Central memory CD8-positive, alpha-beta T cell (primary cell): ENCODE measurements at regions not wholly inside any gene's neighbourhood (a gene's known extent, or its start where the extent isn't known, plus 50 kb on each side); places are given as distances from the start of the nearest gene placed in this dataset.
A peak's percentile ranks its signal among the peaks of the same experiment; 100 is the strongest.

ENCODE experiments used
- ATAC-seq: fragments of 150-1000 bp; cut with Tn5 transposase; replicated peaks from 2 replicates; pipeline ENCODE4 v1.10.0; 2022; ENCODE audit warnings: mild to moderate bottlenecking, moderate FRiP score, moderate number of reproducible peaks; ENCODE audit not compliant: poor library complexity, severe bottlenecking; ENCODE audit errors: extremely low read depth
- DNase-seq, 2 donors: peaks; one replicate each; pipeline ENCODE4 v3.0.0; 2021; ENCODE audit warnings: low spot score in 2 of 2
- H3K27ac Mint-ChIP-seq: one replicate; pipeline ENCODE4 v1.8.0; 2022; ENCODE audit warnings: low read depth, mild to moderate bottlenecking, moderate library complexity, mixed read lengths
- H3K27me3 Mint-ChIP-seq: one replicate; pipeline ENCODE4 v1.8.0; 2022; ENCODE audit warnings: mixed read lengths
- H3K36me3 Mint-ChIP-seq: one replicate; pipeline ENCODE4 v1.8.0; 2022; ENCODE audit warnings: mild to moderate bottlenecking, moderate library complexity, mixed read lengths; ENCODE audit not compliant: insufficient read depth
- H3K4me1 Mint-ChIP-seq: one replicate; pipeline ENCODE4 v1.8.0; 2022; ENCODE audit warnings: mixed read lengths
- H3K4me3 Mint-ChIP-seq: one replicate; pipeline ENCODE4 v1.8.0; 2022; ENCODE audit warnings: mild to moderate bottlenecking, moderate library complexity, mixed read lengths
- H3K9me3 Mint-ChIP-seq: one replicate; pipeline ENCODE4 v1.8.0; 2022; ENCODE audit warnings: mixed read lengths

- DNase-seq (no peak), ATAC-seq (no peak)
- H3K36me3 Mint-ChIP-seq: no peaks in the 10 kb centered on the region
- H3K9me3 Mint-ChIP-seq: no peaks in the 10 kb centered on the region
- no peak overlapping the region for H3K27ac Mint-ChIP-seq
- peaks cover 37% of the 10 kb centered on the region for H3K27me3 Mint-ChIP-seq
- no peak overlapping the region for H3K4me3 Mint-ChIP-seq
- no peaks in the 10 kb centered on the region for H3K4me1 Mint-ChIP-seq
Observed at GRCh38 chr6:41459738-41460137, 86.4 kb upstream of the FOXP4 start.

DNA sequence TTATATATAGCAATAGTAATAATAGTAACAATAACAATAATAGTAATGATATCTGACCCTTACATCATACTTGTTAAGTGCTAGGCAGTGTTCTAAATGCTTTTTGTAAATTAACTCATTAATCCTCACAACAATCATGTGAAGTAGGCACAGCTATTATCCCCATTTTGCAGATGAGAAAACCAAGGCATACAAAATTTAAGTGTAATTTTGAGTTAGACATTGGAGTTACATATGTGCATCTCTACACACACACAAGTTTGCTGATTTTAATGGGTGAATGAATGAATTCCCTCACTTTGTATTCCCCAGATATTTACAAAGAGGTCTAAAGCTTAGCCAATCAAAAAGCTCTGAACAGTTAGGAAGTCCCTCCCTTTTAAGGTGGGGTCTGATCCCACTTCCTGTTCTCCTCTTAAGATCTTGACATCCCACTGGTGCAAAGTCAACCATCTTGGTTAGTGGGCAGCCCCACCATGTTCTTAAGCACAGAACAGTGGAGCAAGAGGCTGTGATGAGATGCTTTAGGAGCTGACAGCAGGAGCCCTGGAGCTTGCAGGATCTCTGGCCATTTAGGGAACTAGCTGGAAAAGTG is 85.3 kb upstream of the FOXP4 start:
- ATAC-seq: no peak
- Mint-ChIP-seq H3K27me3 (peaks cover 48% of the 10 kb centered on the region), H3K4me3 (no peak overlapping the region), H3K27ac (no peak overlapping the region), H3K9me3 (no peaks in the 10 kb centered on the region), H3K4me1 (no peaks in the 10 kb centered on the region), H3K36me3 (no peaks in the 10 kb centered on the region)
- DNase-seq: no peak

GRCh38 chr6:41462033-41462432 is 84.1 kb upstream of the FOXP4 start:
- Mint-ChIP-seq H3K9me3 (no peaks in the 10 kb centered on the region), H3K27ac (no peak overlapping the region), H3K27me3 (peaks cover 60% of the 10 kb centered on the region), H3K4me3 (no peak overlapping the region), H3K36me3 (no peaks in the 10 kb centered on the region), H3K4me1 (no peaks in the 10 kb centered on the region)
- no peak for ATAC-seq
- DNase-seq: no peak

GRCh38 chr6:41463062-41463930 is 82.9 kb upstream of the FOXP4 start:
- Mint-ChIP-seq H3K36me3 (no peaks in the 10 kb centered on the region), H3K27me3 (peaks cover 68% of the 10 kb centered on the region), H3K9me3 (no peaks in the 10 kb centered on the region), H3K4me3 (no peak overlapping the region), H3K27ac (no peak overlapping the region), H3K4me1 (no peaks in the 10 kb centered on the region)
- ATAC-seq: no peak
- no peak for DNase-seq

DNA sequence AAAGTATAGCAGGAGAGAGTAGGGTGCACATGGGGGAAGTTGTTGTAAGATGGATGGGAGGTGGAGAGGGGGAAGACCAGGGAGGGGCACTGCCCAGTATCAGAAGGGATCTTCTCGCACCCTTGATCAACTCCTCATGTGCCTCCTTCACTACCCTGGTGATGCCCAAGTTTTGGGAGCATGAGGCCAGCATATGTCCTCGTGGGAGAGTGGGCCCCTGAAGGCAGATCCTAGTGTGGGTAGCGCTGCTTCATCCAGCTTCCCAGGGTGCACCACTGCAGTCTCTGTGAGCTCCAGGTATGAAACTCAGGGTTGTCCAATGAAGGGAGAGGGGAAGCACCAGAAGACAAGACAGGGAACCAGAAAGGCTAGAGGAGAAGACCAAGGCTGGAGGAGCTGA is 82.2 kb upstream of the FOXP4 start:
- H3K36me3 Mint-ChIP-seq: no peaks in the 10 kb centered on the region
- H3K27me3 Mint-ChIP-seq: peaks cover 70% of the 10 kb centered on the region
- peaks cover 4% of the 10 kb centered on the region for H3K4me1 Mint-ChIP-seq
- no peak overlapping the region for H3K27ac Mint-ChIP-seq
- no peak overlapping the region for H3K4me3 Mint-ChIP-seq
- no peak for ATAC-seq
- no peaks in the 10 kb centered on the region for H3K9me3 Mint-ChIP-seq
- DNase-seq: no peak

DNA sequence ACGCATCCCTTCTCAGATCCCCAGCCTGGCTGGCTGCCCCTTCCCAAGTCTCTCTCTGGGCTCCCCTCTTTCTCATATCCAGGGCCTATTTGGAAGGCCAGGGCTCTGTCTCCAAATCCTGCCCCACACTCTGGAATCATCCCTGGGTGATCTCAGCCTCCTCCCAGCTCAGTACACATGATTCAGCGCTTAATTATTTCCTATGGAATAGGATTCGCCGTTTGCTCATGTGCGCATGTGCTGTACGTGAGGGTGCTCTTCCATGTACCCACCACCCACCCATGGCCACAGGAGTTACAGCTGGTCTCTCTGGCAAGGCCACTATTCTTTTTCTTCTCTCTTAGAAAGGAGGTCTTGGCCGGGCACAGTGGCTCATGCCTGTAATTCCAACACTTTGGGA is 81.7 kb upstream of the FOXP4 start:
- H3K27me3 Mint-ChIP-seq: peaks cover 75% of the 10 kb centered on the region
- no peak for ATAC-seq
- no peak overlapping the region for H3K4me3 Mint-ChIP-seq
- no peaks in the 10 kb centered on the region for H3K9me3 Mint-ChIP-seq
- H3K4me1 Mint-ChIP-seq: peaks cover 9% of the 10 kb centered on the region
- no peaks in the 10 kb centered on the region for H3K36me3 Mint-ChIP-seq
- no peak overlapping the region for H3K27ac Mint-ChIP-seq
- DNase-seq: no peak

DNA sequence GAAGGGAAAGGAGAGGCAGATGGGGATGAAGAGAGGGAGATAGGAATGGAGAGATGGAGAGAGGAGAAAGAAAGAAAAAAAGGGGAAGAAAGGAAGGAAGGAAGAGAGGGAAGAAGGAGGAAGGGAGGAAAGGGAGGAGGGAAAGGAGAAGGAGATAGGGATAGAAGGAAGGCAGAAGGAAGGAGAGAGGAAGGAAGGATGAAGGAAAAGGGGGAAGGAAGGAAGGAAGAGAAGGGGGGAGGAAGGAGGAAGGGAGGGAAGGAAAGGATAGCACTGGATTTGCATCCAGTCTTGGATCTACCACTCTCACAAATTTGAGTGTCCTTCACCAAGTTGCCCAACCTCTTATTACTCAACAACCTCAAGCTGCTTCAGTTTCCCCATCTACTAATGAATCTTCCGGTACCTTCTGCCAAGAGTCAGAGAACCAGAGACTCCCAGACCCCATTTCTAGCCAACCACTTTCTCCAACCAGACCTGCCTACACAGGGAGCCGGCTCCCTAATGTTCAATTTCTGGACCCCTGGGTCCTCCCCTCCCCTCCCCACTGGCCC is 79.7 kb upstream of the FOXP4 start:
- no peak for ATAC-seq
- Mint-ChIP-seq H3K27ac (no peak overlapping the region), H3K4me3 (no peak overlapping the region), H3K36me3 (no peaks in the 10 kb centered on the region), H3K9me3 (no peaks in the 10 kb centered on the region), H3K27me3 (peaks cover 82% of the 10 kb centered on the region), H3K4me1 (peaks cover 15% of the 10 kb centered on the region)
- DNase-seq: no peak

DNA sequence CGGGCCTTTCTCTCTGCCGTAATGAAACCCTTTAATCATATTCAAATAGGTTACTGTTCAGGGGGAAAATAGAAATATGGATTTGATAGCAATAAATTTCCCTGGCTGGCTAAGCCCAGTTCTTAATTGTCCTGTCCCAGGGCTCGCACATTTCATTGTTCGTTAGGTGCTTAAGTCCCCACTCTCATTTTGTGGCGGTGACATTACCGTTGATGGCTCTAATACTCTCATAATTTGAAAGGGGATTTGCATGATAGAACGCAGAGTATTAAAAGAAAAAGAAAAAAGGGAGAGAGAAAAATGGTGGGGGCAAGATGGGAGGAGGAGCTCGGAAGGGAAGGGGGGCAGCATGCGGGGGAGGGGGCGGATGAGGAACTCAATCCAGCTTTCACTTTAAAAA is 79.1 kb upstream of the FOXP4 start:
- no peaks in the 10 kb centered on the region for H3K9me3 Mint-ChIP-seq
- no peak overlapping the region for H3K27ac Mint-ChIP-seq
- no peak for DNase-seq
- H3K4me3 Mint-ChIP-seq: no peak overlapping the region
- no peak for ATAC-seq
- peaks cover 15% of the 10 kb centered on the region for H3K4me1 Mint-ChIP-seq
- H3K36me3 Mint-ChIP-seq: no peaks in the 10 kb centered on the region
- H3K27me3 Mint-ChIP-seq: peaks cover 87% of the 10 kb centered on the region

GRCh38 chr6:41467627-41468404 is 78.4 kb upstream of the FOXP4 start:
- Mint-ChIP-seq H3K9me3 (no peaks in the 10 kb centered on the region), H3K36me3 (no peaks in the 10 kb centered on the region), H3K4me3 (no peak overlapping the region), H3K27ac (no peak overlapping the region), H3K4me1 (peaks cover 15% of the 10 kb centered on the region), H3K27me3 (peaks cover 95% of the 10 kb centered on the region)
- no peak for DNase-seq
- no peak for ATAC-seq

DNA sequence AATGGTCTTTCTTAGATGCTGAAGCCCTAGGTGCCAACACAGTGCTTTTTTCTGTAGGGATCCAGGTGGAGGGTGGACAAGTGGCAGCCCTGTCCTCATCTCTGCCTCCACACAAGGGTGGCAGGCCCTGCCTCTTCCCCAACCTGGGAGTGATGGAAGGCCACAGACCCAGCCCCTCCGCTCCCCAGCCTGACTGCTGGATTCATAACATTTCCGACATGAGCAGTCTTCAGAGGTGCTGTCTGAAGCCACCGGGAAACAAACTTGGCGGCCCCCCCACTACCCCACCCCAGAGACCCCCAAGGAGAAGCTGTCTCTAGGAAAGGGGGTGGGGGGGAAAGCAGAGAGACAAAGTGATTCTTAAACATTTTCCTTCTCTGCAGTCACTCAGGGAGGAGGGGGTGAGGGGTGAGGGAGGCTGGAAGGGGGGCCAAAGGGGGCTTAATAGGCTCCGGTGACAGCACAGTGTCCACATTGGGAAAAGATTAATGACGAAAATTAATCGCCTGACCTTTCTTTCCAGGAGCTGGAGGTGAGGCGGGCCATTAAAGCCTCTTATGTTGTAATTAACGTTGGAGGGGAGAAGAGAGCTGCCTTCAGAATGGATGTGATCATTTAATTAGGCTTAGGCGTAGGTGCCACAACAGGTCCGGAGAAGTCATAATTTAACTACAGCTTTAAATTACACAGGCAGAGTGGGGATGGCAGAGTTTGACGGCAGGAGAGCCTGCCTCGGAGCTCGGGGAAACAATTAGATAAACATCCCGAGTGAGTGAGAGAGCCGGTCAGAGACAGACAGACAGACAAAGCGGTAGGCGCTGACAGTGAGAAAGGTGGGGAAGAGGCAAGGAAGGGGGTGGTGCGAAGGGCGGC is 76.8 kb upstream of the FOXP4 start:
- Mint-ChIP-seq H3K4me3 (peak overlapping the region; percentile 72), H3K27ac (no peak overlapping the region), H3K4me1 (peaks cover 15% of the 10 kb centered on the region), H3K9me3 (no peaks in the 10 kb centered on the region), H3K36me3 (no peaks in the 10 kb centered on the region), H3K27me3 (peaks cover 87% of the 10 kb centered on the region)
- DNase-seq (no peak), ATAC-seq (no peak)

GRCh38 chr6:41470029-41470330 is 76.2 kb upstream of the FOXP4 start:
- Mint-ChIP-seq H3K36me3 (no peaks in the 10 kb centered on the region), H3K9me3 (no peaks in the 10 kb centered on the region), H3K4me1 (peaks cover 15% of the 10 kb centered on the region), H3K27me3 (peaks cover 87% of the 10 kb centered on the region), H3K4me3 (peak overlapping the region; percentile 72), H3K27ac (no peak overlapping the region)
- peak; percentile 64 for ATAC-seq
- DNase-seq: no peak
